ES-I3 (cell line): ENCODE measurements at regions not wholly inside any gene's neighbourhood (a gene's known extent, or its start where the extent isn't known, plus 50 kb on each side); places are given as distances from the start of the nearest gene placed in this dataset.

Experiments used
- H3K36me3 ChIP-seq: 2 replicates; pipeline ENCODE4 v1.6.1; 2013; ENCODE audit warnings: mild to moderate bottlenecking, low read length, control low read depth, moderate library complexity; ENCODE audit not compliant: insufficient read depth
- H3K4me1 ChIP-seq: 2 replicates; pipeline ENCODE4 v1.6.1; 2013; ENCODE audit warnings: mild to moderate bottlenecking, control low read depth, low read length; ENCODE audit not compliant: insufficient read depth
- H3K9ac ChIP-seq: 2 replicates; pipeline ENCODE4 v1.6.1; 2013; ENCODE audit warnings: low read depth, mild to moderate bottlenecking, low read length, moderate library complexity
- H3K9me3 ChIP-seq: 2 replicates; pipeline ENCODE4 v1.6.1; 2013; ENCODE audit warnings: mild to moderate bottlenecking, low read length, moderate library complexity; ENCODE audit not compliant: control insufficient read depth, insufficient read depth

- Histone ChIP-seq H3K9ac (no peak overlapping the region), H3K36me3 (no peaks in the 10 kb centered on the region), H3K4me1 (no peaks in the 10 kb centered on the region), H3K9me3 (no peaks in the 10 kb centered on the region)
These were observed 782.8 kb downstream of the TFAP2A start for GRCh38 chr6:9632026-9632425.

GRCh38 chr6:9628819-9629218, 786.1 kb downstream of the TFAP2A start:
- H3K36me3 ChIP-seq = no peaks in the 10 kb centered on the region
- no peak overlapping the region for H3K9ac ChIP-seq
- no peaks in the 10 kb centered on the region for H3K4me1 ChIP-seq
- no peaks in the 10 kb centered on the region for H3K9me3 ChIP-seq

- Histone ChIP-seq H3K36me3 (no peaks in the 10 kb centered on the region), H3K9me3 (no peaks in the 10 kb centered on the region), H3K4me1 (no peaks in the 10 kb centered on the region), H3K9ac (no peak overlapping the region)
These were observed 787.0 kb downstream of the TFAP2A start for GRCh38 chr6:9627916-9628315.

- Histone ChIP-seq H3K4me1 (no peaks in the 10 kb centered on the region), H3K9me3 (no peaks in the 10 kb centered on the region), H3K36me3 (no peaks in the 10 kb centered on the region), H3K9ac (no peak overlapping the region)
These were observed 790.9 kb downstream of the TFAP2A start for GRCh38 chr6:9623985-9624384.

- H3K9me3 ChIP-seq = no peaks in the 10 kb centered on the region
- no peaks in the 10 kb centered on the region for H3K4me1 ChIP-seq
- H3K36me3 ChIP-seq = no peaks in the 10 kb centered on the region
- no peak overlapping the region for H3K9ac ChIP-seq
These were observed 791.5 kb downstream of the TFAP2A start for GRCh38 chr6:9623228-9623832.

GRCh38 chr6:9621276-9621675, 793.6 kb downstream of the TFAP2A start:
- no peaks in the 10 kb centered on the region for H3K36me3 ChIP-seq
- H3K9me3 ChIP-seq = no peaks in the 10 kb centered on the region
- no peak overlapping the region for H3K9ac ChIP-seq
- H3K4me1 ChIP-seq = no peaks in the 10 kb centered on the region

GRCh38 chr6:9620687-9621086, 794.2 kb downstream of the TFAP2A start:
- no peak overlapping the region for H3K9ac ChIP-seq

GRCh38 chr6:9620263-9620662, 794.6 kb downstream of the TFAP2A start:
- H3K4me1 ChIP-seq = no peaks in the 10 kb centered on the region
- no peaks in the 10 kb centered on the region for H3K36me3 ChIP-seq

More at GRCh38 chr6:9620687-9621086, 794.2 kb downstream of the TFAP2A start:
- no peaks in the 10 kb centered on the region for H3K36me3 ChIP-seq
- H3K9me3 ChIP-seq = no peaks in the 10 kb centered on the region
- H3K4me1 ChIP-seq = no peaks in the 10 kb centered on the region

GRCh38 chr6:9614778-9615177, 800.1 kb downstream of the TFAP2A start:
- H3K9ac ChIP-seq = no peak overlapping the region
- H3K9me3 ChIP-seq = no peaks in the 10 kb centered on the region
- no peaks in the 10 kb centered on the region for H3K4me1 ChIP-seq
- no peaks in the 10 kb centered on the region for H3K36me3 ChIP-seq

More at GRCh38 chr6:9620263-9620662, 794.6 kb downstream of the TFAP2A start:
- Histone ChIP-seq H3K9me3 (no peaks in the 10 kb centered on the region), H3K9ac (no peak overlapping the region)

- Histone ChIP-seq H3K9me3 (no peaks in the 10 kb centered on the region), H3K36me3 (no peaks in the 10 kb centered on the region), H3K9ac (no peak overlapping the region)
These were observed 802.4 kb downstream of the TFAP2A start for GRCh38 chr6:9612489-9612888.

GRCh38 chr6:9610620-9611415, 804.1 kb downstream of the TFAP2A start:
- Histone ChIP-seq H3K9ac (no peak overlapping the region), H3K36me3 (no peaks in the 10 kb centered on the region), H3K9me3 (no peaks in the 10 kb centered on the region), H3K4me1 (0 out of 2 replicates have a peak, but pooled peaks cover 5% of the 10 kb centered on the region)

More at GRCh38 chr6:9612489-9612888, 802.4 kb downstream of the TFAP2A start:
- H3K4me1 ChIP-seq = no peaks in the 10 kb centered on the region

- Histone ChIP-seq H3K4me1 (0 out of 2 replicates have a peak, but pooled peaks cover 5% of the 10 kb centered on the region), H3K9ac (no peak overlapping the region), H3K36me3 (no peaks in the 10 kb centered on the region), H3K9me3 (no peaks in the 10 kb centered on the region)
These were observed 808.3 kb downstream of the TFAP2A start for GRCh38 chr6:9606435-9607134.

GRCh38 chr6:9594746-9595145, 820.1 kb downstream of the TFAP2A start:
- no peak overlapping the region for H3K9ac ChIP-seq
- H3K4me1 ChIP-seq = no peaks in the 10 kb centered on the region
- no peaks in the 10 kb centered on the region for H3K36me3 ChIP-seq
- no peaks in the 10 kb centered on the region for H3K9me3 ChIP-seq

GRCh38 chr6:9593554-9593953, 821.3 kb downstream of the TFAP2A start:
- Histone ChIP-seq H3K9me3 (no peaks in the 10 kb centered on the region), H3K9ac (no peak overlapping the region), H3K36me3 (no peaks in the 10 kb centered on the region), H3K4me1 (no peaks in the 10 kb centered on the region)
